A673 (cell line): ENCODE measurements at regions not wholly inside any gene's neighbourhood (a gene's known extent, or its start where the extent isn't known, plus 50 kb on each side); places are given as distances from the start of the nearest gene placed in this dataset.

Experiments used
- BruUV-seq: library from RNA; stranded (reverse); fragments of 400-500 nt; replicated peaks from 2 replicates; lab custom pipeline; 2021; lab: Mats Ljungman, UMichigan
- CTCF ChIA-PET: fragments of 300-600 bp; sonication (Branson Sonifier 250); formaldehyde crosslinking; loops from one replicate; lab custom pipeline; 2022; ENCODE audit warnings: antibody characterized with exemption; lab: Charles Lee
- POLR2A ChIA-PET: fragments of 300-600 bp; sonication (Branson Sonifier 250); formaldehyde crosslinking; loops from one replicate; lab custom pipeline; 2022; ENCODE audit warnings: antibody characterized with exemption; ENCODE audit not compliant: low non-redundant PET; lab: Charles Lee
- DNase-seq: peaks from one replicate; pipeline ENCODE4 v3.0.0-alpha.2; 2015; ENCODE audit warnings: low spot score
- H3K27ac ChIP-seq: fragments of 200-600 bp; sonication (generic); 2 replicates; pipeline ENCODE4 v1.5.1; 2016; ENCODE audit warnings: mixed run types, low read depth, mild to moderate bottlenecking, mixed read lengths, antibody characterized with exemption, low read length; ENCODE audit not compliant: poor library complexity, severe bottlenecking
- H3K27me3 ChIP-seq: fragments of 200-600 bp; sonication (generic); replicated peaks from 2 replicates; pipeline ENCODE4 v1.6.1; 2017; ENCODE audit warnings: mixed run types, low read depth, mild to moderate bottlenecking, mixed read lengths, antibody characterized with exemption, low read length; ENCODE audit not compliant: insufficient read depth, poor library complexity
- H3K36me3 ChIP-seq: fragments of 200-600 bp; sonication (generic); 2 replicates; pipeline ENCODE4 v1.6.1; 2016; ENCODE audit warnings: mixed run types, mild to moderate bottlenecking, mixed read lengths, antibody characterized with exemption, low read length; ENCODE audit not compliant: insufficient read depth, poor library complexity, severe bottlenecking
- H3K4me1 ChIP-seq: fragments of 200-600 bp; sonication (generic); 2 replicates; pipeline ENCODE4 v1.6.1; 2017; ENCODE audit warnings: mixed run types, mild to moderate bottlenecking, mixed read lengths, antibody characterized with exemption, low read length; ENCODE audit not compliant: insufficient read depth, poor library complexity, severe bottlenecking
- H3K4me3 ChIP-seq: fragments of 200-600 bp; sonication (generic); 2 replicates; pipeline ENCODE4 v1.5.1; 2016; ENCODE audit warnings: low read depth, mixed run types, mild to moderate bottlenecking, mixed read lengths, low read length; ENCODE audit not compliant: poor library complexity, severe bottlenecking
- H3K9me3 ChIP-seq: fragments of 200-600 bp; sonication (generic); 2 replicates; pipeline ENCODE4 v1.6.1; 2016; ENCODE audit warnings: mixed run types, low read depth, mild to moderate bottlenecking, mixed read lengths, antibody characterized with exemption, low read length; ENCODE audit not compliant: poor library complexity, severe bottlenecking
- CTCF ChIP-seq: fragments of 300-800, 200-600 bp; sonication (generic); conservative IDR thresholded peaks from 2 replicates; pipeline ENCODE4 v1.5.1; 2017; ENCODE audit warnings: low read depth, mild to moderate bottlenecking, antibody characterized with exemption, low read length, moderate library complexity, mixed read lengths
- EZH2 ChIP-seq: fragments of 200-600 bp; sonication (generic); IDR thresholded peaks from 2 replicates; pipeline ENCODE4 v1.6.1; 2017; ENCODE audit warnings: borderline replicate concordance, low read depth, mild to moderate bottlenecking, mixed read lengths, antibody characterized with exemption, low read length; ENCODE audit not compliant: poor library complexity, severe bottlenecking
- intact Hi-C: fragments of 100-400 bp; cut with micrococcal nuclease; formaldehyde crosslinking; loops from one replicate; pipeline ENCODE4 v1.10.0; 2022; ENCODE audit not compliant: unreplicated experiment

- no TSS peak for BruUV-seq
- TF ChIP-seq EZH2 (no peak), CTCF (no peak)
- ChIA-PET CTCF (no interaction called here), POLR2A (no interaction called here)
- Histone ChIP-seq H3K27me3 (no peaks in the 10 kb centered on the region), H3K4me1 (no peaks in the 10 kb centered on the region), H3K27ac (no peak overlapping the region), H3K4me3 (no peak overlapping the region), H3K9me3 (no peaks in the 10 kb centered on the region), H3K36me3 (no peaks in the 10 kb centered on the region)
- no peak for DNase-seq
- intact Hi-C loops: no loop called here
These were observed 1459.5 kb downstream of the ZPLD1 start for GRCh38 chr3:103894162-103894822.

- Histone ChIP-seq H3K4me3 (no peak overlapping the region), H3K27me3 (no peaks in the 10 kb centered on the region), H3K27ac (no peak overlapping the region), H3K9me3 (no peaks in the 10 kb centered on the region), H3K36me3 (no peaks in the 10 kb centered on the region), H3K4me1 (no peaks in the 10 kb centered on the region)
- DNase-seq: no peak
- no TSS peak for BruUV-seq
- intact Hi-C loops: no loop called here
- no peak for TF ChIP-seq EZH2
- TF ChIP-seq CTCF: no peak
- ChIA-PET POLR2A (no interaction called here), CTCF (no interaction called here)
These were observed 1464.5 kb downstream of the ZPLD1 start for GRCh38 chr3:103899328-103899727.

GRCh38 chr3:103904991-103905390 lies 1461.7 kb upstream of the ALCAM start:
- ChIA-PET CTCF (no interaction called here), POLR2A (no interaction called here)
- BruUV-seq: no TSS peak
- Histone ChIP-seq H3K27ac (no peak overlapping the region), H3K4me3 (no peak overlapping the region), H3K27me3 (no peaks in the 10 kb centered on the region), H3K36me3 (no peaks in the 10 kb centered on the region), H3K9me3 (no peaks in the 10 kb centered on the region), H3K4me1 (peaks cover 22% of the 10 kb centered on the region)
- intact Hi-C loops: loop anchor here (10.0 kb wide), 1 partner anchor 410 kb away; no protein-coding TSS in a partner anchor
- no peak for DNase-seq
- TF ChIP-seq EZH2: no peak
- no peak for TF ChIP-seq CTCF
